ENCODE measurements at regions not wholly inside any gene's neighbourhood (a gene's known extent, or its start where the extent isn't known, plus 50 kb on each side); places are given as distances from the start of the nearest gene placed in this dataset.

- DNase-seq: no peak
These were observed 976.6 kb upstream of the SORCS1 start for GRCh38 chr10:108141064-108141463.

DNA sequence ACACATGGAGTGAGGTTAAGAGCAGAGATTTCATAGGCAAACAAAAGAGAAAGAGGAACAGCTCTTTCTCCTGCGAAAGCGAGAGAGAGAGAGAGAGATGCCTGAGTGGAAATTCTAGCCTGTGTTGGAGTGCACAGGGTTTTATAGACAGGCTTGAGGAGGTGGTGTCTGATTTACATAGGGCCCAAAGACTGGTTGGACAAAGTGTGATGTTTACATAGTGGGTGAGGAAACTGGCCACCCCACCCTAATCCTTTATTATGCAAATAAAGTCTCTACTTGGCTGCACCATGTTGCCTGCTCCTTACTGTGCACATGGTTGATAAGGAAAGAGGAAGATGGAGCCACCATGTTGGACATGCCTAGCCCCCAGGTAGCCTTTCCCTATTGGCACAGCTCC lies 967.8 kb upstream of the SORCS1 start:
- no peak for DNase-seq

DNA sequence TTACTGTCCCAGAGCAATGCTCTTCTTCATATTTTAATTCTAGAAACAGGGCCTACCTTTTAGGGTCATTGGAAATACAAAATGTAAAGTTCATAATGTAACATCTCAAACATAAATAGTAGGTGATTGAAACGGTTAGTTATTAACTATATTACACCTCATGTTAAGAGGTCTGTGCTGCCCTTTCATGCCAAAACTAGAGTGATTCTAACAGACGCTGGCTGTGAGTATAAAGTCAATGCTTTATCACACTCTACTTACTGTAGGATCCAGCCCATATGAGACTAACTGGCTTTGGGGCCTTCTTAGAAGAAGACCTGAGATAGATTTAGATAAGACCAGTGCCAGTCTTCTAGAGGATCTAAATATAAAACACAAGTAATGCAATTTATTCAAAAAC lies 966.1 kb upstream of the SORCS1 start:
- no peak for DNase-seq

DNA sequence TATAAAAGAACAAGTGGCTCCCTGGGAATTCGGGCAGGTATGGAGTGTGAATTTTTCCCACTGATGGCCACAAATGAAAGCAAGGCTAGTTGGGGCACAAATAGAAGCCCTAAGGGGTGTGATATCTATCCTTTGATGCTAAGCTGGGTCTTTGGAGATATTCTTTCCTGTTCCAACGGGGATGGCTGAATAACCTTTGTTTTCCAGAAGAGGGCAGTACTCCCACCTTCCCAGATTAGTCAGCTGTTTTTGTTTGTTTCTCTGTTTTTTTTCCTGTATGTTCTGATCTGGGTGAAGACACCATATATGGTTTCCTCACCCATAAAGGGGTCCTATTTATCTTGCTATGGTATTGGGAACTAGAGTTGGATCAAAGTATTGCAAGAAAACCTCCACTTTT lies 947.7 kb upstream of the SORCS1 start:
- DNase-seq: no peak

DNA sequence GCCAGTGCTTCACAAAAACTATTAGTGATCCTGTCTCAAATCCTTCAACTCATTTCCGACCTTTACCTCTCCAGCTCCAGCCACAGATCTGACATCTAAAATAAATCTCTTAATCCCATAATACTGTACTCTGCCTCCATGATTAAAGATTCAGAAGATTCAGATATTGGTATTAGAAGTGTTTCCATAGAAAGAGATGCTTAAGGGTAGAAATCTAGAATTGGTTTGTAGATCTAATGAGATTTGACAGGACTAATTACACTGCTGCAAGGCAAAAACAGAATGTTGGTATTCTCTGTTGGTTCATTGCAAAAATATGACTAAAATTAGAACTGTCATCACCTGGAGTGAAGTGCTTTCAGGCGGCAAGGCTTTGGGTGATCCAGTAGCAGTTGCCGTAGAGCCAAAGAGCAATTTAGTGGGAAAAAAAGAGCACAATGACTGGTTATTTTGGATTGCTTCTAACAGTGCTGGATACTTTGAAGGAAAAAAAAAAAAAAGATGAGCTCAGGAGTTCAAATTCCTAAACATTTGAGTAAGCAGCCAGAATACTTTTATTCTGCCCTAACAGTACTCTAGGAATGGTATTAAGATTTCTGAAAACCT lies 940.1 kb upstream of the SORCS1 start:
- DNase-seq: no peak

DNA sequence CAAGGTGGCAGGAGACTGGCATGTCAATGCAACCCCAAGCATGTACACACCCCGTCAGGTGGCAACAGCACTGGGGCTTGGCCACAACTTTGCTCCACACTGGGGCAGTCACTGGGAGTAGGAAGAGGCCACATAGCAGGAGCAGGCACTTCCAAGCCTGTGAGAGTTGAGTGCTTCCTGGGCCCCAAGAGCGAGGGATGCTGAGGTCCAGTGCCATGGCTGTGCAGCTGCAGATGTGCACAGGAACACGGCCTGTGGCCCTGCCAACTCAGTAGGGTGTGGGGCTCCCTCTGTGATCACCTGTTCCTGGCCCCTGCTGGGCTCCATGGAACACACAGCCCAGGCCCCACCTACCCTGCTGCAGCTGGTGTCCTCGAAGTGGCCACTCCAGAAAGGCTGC lies 932.8 kb upstream of the SORCS1 start:
- no peak for DNase-seq

DNA sequence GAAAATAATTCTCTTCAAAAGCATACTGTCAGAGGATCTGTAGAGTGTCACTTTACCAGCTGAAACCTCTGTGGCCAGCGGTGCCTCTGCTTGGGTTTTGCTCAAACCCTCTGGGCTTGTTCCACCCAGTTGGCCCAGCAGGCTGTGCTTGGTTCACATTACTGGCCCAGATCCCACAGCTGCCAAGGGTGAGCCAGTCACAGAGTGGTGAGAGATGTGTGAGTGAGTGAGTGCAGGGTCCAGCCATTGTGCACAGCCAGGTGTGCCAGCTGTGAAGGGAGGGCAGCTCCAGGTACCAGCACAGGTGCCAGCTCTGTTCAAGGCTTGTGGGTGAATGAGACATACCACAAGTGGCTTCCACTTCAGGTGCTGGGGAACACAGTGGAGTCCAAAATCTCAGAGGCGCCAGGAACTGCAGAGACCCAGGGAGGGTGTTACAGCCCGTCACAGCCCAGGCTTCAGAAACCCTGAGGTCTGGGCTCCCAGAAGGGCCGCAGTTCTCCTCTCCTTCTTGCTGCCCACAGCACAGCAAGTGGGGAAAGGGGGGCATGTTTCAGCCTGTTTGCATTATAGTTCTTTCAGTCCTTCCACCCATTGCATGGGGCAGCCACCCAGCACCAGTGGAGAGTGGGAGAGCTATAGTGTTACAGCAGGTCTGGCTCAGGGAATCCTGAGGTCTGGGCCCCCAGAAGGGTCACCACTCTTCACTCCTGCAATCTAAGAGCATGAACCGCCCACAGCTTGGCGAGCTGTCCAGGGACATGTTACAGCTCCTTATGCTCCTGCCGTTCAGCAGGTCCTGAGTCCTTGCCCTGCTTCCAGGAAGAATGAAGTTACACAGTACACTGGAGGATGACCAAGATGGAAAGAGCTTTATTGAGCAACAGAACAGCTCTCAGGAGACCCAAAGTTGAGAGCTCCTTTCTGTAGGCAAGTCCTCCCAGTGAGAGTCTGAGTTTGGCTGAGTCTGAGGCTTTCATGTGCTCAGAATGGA lies 931.7 kb upstream of the SORCS1 start:
- no peak for DNase-seq

GRCh38 chr10:108090476-108091215 lies 926.1 kb upstream of the SORCS1 start:
- no peak for DNase-seq

GRCh38 chr10:108086502-108086901 lies 922.0 kb upstream of the SORCS1 start:
- DNase-seq: no peak

DNA sequence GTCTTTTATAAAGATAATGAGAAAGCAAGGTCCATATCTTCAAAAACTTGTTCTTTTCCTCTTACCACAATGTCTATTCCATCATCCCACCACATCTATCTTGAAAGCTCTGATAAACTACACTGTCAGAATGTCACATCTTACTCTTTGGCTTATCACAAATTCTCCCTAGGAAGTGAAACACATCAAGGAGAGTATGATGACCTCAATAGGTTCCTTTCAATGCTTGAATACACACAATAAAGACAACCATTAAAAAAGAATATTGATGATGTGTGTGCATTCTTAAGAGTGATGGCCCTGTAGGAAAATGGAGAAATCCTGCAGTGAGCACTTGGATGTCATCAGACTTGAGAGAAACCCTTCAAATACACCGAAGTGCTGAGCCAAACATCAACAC lies 918.1 kb upstream of the SORCS1 start:
- no peak for DNase-seq

DNA sequence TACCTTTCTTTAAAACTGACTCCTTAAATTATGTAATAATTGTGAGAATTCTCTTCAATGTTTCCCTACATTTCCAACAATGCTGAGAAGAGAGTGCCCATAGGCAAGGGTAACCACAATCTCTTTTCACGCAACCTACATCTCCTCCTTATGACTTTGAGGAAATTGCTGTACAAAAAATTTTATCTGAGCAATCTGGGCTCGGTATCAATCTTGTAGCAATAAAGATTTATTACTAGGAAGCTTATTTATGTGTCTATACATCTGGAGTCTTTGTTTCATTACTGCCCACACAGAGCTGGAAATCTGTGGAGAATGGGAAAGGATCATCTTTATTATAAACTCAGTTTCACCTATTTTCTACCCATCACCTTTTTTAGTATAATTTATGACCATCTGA lies 913.8 kb upstream of the SORCS1 start:
- no peak for DNase-seq

GRCh38 chr10:108072466-108072865 lies 908.0 kb upstream of the SORCS1 start:
- no peak for DNase-seq

DNA sequence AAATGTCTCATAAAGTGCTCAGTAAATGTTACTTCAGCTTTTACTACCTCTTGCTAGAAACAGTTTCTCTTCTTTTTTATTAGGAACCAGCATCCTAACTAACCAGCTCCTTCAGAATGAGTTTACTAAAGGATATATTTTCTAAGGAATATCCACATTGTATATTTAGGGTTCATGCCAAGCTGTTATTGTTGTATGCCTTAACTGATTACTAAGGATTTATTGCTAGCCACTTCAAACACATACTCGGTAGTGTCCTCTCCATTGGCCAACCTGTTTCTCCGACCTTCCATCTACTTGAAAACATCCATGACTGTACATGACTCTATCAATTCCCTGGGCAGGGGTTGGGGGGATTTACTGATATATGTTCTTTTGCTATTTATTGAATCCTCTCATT lies 906.3 kb upstream of the SORCS1 start:
- DNase-seq: no peak

DNA sequence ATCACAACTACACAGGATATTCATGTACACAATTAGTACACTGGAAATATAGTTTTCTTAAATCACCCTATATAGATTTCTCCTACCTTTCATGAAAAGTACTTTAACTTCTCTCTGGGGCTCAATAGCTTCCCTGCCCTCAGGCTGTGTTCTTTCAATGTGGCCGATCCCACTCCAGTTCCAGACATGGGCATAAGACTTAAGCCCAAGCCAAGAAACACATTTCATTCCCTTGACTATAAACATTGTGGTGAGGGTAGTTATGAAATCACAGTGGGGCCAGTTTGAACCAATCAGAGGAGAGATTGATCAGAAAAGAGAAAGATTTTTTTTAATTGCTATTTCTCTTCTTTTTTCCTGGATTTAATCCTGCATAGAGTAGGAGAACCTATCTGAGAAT lies 904.6 kb upstream of the SORCS1 start:
- no peak for DNase-seq

GRCh38 chr10:108064746-108065260 lies 900.3 kb upstream of the SORCS1 start:
- no peak for DNase-seq

GRCh38 chr10:108060246-108060645 lies 895.7 kb upstream of the SORCS1 start:
- DNase-seq: no peak

GRCh38 chr10:108055506-108055905 lies 891.0 kb upstream of the SORCS1 start:
- DNase-seq: no peak

GRCh38 chr10:108052981-108053380 lies 888.5 kb upstream of the SORCS1 start:
- no peak for DNase-seq

DNA sequence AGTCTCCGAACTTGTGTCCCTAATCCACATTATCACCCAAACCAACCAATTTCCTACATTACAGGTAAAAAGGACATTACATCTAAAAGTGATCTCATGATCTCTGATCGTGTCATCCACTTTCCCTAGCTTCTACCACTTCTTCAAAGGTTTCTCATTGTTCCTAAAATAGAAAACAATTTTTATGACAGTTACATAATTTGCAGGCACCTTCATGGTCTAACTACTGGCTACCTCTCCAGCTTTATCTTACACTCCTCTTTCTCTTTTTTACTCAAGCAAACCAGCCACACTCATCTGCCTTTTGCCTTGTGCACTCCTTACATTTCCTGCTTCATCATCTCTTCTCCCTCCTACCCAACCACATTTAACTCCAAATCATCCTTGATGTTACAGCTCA lies 886.7 kb upstream of the SORCS1 start:
- no peak for DNase-seq

GRCh38 chr10:108050626-108051025 lies 886.1 kb upstream of the SORCS1 start:
- DNase-seq: no peak

- DNase-seq: no peak
These were observed 885.2 kb upstream of the SORCS1 start for GRCh38 chr10:108049668-108050067.

DNA sequence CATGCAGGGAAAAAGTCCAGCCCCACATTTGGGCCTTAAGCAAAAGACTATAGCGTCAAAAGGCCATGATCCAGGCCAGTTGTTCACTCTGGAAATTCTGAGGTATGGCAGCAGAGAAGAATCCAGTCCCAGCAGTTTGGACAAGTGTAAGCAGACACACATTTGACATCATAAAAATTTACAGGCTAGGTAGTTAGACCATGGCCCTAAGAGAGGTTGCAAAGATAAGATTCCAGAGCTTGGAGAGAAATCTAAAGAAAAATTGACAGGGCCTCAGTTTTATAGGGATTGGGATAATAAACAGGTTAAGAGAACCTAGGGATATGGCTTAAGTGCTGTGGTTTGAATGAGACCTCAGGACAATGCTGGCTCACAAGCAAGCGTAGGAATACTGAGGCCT lies 884.4 kb upstream of the SORCS1 start:
- DNase-seq: no peak

DNA sequence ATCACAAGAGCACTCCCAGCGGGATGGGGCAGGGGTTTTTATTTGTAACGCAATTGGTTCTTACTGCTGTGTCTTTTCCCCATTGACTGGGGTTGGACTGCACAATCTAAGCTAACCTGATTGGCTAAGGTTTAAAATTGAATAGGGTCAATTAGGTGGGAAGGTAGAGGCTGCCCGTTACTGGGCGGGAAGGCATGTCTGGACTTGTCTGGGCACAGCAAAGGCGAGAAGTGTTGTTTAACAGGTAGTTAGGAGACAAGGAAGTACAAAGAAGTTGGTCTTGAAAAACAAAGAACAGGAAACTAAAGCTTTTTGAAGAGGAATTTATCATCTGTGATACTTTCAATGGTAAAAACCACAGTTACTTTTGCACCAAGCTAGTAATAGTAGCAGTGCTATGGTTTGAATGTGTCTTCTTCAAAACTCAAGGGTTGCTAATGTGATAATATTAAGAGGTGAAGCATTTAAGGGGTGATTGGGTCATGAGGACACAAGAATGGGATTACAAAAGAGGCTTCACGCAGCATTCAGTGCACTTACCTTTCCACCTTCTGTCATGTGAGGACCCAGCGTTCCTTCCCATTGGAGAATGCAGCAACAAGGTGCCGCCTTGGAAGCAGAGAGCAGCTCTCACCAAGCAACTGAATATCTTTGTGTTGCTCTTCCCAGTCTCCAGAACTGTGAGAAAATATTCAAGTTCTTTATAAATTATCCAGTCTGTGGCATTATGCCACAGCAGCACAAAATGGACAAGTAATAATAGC lies 875.5 kb upstream of the SORCS1 start:
- no peak for DNase-seq

Measured in activated CD4-positive, alpha-beta T cell treated with anti-CD3 and anti-CD28 coated beads, Interleukin-2, Interleukin-6, amounts not matched to agents 100 ng/mL and 50 ng/mL, durations not matched to agents 16 hours and 8 hours (primary cell).